OCI-LY7 (cell line): ENCODE measurements at regions not wholly inside any gene's neighbourhood (a gene's known extent, or its start where the extent isn't known, plus 50 kb on each side); places are given as distances from the start of the nearest gene placed in this dataset.

Source experiments
- CTCF ChIP-seq: fragments of 200-600 bp; sonication (generic); conservative IDR thresholded peaks from 2 replicates; pipeline ENCODE4 v1.5.1; 2014; ENCODE audit warnings: mild to moderate bottlenecking, antibody characterized with exemption, low read length, moderate library complexity, mixed read lengths
- EZH2phosphoT487 ChIP-seq: fragments of 200-600 bp; sonication (generic); IDR thresholded peaks from 2 replicates; pipeline ENCODE4 v1.6.1; 2018; ENCODE audit warnings: low read depth, borderline replicate concordance, mild to moderate bottlenecking, mixed run types, antibody characterized with exemption, low read length, moderate library complexity, mixed read lengths

- TF ChIP-seq CTCF (no peak), EZH2phosphoT487 (no peak)
Measured at GRCh38 chr18:29753379-29753778, 1289.2 kb downstream of the DSC3 start.
